Left renal pelvis (tissue), 4 donors: ENCODE measurements at regions not wholly inside any gene's neighbourhood (a gene's known extent, or its start where the extent isn't known, plus 50 kb on each side); places are given as distances from the start of the nearest gene placed in this dataset.
"Not testable (repeated sequence)": the region's sequence is repeated elsewhere in the genome, so short reads cannot be mapped to it uniquely, and the experiment has no call there.

Experiments
- DNase-seq, 4 donors: peaks; one replicate each; pipeline ENCODE4 v3.0.0-alpha.2; 2013; ENCODE audit warnings: low read depth in 4 of 4, low spot score in 3 of 4

- DNase-seq: no peak
Observed at GRCh38 chr20:39960522-39961428, 728.3 kb downstream of the MAFB start.

DNA sequence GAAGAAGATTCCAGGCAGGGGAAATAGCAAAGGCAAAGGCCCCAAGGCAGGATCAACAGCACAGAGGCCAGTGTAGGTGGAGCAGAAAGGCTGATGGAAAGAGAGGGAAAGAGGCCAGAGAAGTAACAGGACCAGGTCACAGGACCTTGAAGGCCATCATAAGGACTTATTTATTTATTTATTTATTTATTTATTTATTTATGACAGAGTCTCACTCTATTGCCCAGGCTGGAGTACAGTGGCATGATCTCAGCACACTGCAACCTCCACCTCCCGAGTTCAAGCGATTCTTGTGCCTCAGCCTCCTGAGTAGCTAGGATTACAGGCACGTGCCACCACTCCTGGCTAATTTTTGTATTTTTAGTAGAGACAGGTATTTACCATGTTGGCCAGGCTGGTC lies 731.1 kb downstream of the MAFB start:
- not testable (repeated sequence) for DNase-seq

GRCh38 chr20:39954621-39955020 lies 734.4 kb downstream of the MAFB start:
- DNase-seq: no peak

GRCh38 chr20:39946931-39947330 lies 742.1 kb downstream of the MAFB start:
- DNase-seq: no peak

DNA sequence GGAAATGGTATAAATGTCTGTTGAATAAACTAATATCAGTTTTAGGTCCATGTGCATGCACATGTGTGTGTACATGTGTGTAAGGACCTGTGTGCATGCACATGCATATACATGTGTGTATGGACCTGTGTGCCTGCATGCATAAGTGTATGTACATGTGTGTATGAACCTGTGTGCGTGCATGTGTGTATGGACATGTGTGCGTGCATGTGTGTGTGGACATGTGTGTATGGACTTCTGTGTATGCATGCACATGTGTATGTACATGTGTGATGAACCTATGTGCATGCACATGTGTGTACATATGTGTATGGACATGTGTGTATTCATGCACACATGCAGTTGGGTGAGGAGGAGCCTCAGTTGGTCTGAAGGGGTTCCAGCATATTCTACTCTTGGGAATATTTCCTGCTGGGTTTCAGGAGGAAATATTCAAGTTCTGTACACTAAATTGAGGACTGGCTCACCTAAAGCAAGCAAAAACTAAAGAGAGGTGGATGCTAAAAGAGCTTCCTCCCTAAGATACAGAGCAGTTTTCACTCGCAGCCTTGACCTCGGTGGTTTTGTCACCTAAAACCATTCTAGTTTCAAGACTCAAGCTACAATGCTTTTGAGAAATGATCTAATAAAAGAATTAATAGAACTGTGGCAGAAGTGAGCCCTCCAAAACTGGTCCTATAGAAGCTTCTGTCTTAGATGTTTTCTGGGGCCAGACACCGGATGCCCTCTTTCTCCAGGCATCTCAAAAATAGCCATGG lies 742.8 kb downstream of the MAFB start:
- DNase-seq: no peak

DNA sequence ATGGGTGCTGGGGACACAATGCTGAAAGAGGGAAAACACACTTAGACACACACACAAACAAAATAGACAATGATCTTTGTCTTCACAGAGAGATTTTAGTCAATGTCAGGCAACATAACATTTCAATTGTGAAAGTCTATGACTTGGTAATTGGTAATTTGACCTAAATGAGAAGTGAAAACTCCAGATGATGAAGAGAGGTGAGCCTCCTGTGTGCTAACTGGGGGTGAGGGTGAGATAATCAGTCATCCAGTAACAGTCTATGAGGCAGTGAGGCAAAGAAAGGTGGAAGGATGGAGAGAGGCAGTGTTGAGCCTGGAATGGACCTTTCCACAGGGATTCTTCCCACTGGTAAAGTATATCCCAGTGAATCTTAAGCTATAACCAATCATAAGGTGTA lies 744.2 kb downstream of the MAFB start:
- no peak for DNase-seq

DNA sequence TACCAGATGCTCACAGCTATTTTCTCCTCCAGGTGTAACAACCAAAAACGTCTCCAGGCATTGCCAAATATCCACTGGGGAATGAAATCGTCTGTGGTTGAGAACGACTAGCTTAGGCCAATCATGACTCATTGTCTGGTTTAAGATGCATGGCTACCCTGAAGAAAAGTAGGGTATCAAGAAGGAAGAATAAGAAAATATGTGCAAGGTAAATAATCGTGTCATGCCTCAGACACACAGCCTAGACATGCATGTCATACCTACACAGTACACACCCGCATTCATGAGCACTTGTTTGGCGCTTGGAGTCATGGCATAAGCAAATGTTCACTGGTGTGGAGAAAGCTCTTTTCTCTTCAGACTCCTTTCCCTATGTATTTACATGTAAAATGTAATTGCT lies 745.7 kb downstream of the MAFB start:
- no peak for DNase-seq

GRCh38 chr20:39941245-39941644 lies 747.8 kb downstream of the MAFB start:
- no peak for DNase-seq

DNA sequence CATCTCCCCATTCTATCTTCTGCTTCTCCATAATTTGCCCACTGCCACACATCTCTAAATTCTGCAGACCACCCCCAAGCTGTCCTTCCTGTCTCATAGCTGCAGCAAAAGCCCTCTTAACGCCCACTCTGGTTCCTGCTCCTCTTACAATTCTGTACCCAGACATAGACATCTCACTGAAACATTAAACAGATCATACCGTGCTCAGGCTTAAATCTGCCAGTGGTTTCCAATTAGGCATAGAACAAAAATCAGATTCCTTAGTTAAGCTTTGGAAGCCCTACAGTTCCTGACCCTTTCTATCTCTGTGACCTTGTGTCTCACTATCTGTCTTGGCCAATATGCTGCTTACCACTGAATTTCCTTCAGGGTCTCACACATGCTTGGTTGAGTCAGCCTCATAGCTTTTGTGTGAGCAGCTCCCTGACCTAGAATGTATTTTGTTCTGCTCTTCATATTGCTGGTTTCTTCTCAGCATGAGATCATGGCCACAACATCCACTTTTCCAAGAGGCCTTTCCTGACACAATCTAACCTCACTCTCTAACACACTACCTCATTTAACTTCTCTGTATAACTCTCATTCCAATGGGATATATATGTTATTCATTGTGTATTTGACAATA lies 749.7 kb downstream of the MAFB start:
- DNase-seq: no peak

DNA sequence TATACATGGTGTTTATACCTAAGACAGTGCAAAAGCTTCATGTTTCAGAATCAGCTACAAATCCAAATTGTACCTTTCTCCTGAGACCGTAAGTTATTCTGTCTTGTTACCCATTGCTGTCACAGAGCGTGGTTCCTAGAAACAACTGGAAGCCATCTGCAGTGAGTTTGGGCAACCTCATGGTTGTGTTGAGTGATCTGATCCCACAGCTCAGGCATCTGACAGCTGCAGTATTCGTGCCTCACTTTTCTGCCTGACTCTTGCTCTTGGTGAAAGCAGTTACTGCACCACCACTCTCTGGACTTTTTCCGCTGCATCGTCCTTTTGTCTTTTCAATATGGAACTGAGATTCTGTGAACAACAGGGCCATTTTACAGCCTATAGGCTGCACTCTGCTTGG lies 752.6 kb downstream of the MAFB start:
- no peak for DNase-seq

GRCh38 chr20:39935901-39936300 lies 753.1 kb downstream of the MAFB start:
- DNase-seq: no peak

DNA sequence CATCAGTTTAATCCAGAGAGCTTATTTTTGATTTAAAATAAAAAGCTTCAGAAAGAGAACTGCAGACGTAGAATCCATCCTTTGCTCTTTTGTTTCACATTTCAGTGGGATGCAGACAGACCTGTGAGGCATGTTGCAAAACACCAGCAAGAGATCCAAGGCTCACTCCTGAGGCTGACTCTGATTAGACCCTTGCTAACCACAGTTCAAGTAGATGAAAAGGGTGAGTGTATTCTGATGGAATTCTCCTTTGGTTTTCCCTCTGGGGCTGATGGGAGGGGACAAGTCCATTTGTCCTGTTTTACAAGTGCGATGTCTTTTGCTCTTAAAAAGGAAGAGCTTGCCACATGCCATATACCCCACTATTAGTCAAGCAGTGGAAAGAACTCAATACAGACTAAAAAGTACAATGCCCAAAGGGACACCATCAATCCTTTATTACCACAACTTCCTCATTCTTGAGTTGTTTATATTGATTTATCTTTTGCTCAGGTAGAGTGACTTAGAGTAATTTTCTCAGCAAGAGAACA lies 772.7 kb downstream of the MAFB start:
- DNase-seq: no peak

DNA sequence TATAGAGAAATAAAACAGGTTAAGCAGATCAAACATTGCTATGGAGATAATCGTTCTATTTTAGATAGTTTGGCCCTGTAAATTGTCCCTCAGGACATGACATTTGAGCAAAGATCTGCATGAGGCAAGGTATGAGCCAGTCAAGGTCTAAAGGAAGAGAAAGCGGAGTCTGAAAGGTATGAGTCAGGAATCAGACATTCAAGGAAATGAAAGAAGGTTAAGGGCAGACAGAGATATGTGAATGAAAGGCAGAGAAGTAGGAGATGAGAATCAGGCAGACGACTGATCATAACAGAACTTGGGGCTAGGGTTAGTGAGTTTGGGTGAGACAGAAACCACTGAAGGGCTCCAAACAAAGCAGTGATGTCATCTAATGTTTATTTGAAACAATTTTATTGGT lies 775.8 kb downstream of the MAFB start:
- no peak for DNase-seq

- DNase-seq: no peak
Observed at GRCh38 chr20:39911497-39911896, 777.5 kb downstream of the MAFB start.

- DNase-seq: no peak
Observed at GRCh38 chr20:39910536-39910935, 778.5 kb downstream of the MAFB start.

DNA sequence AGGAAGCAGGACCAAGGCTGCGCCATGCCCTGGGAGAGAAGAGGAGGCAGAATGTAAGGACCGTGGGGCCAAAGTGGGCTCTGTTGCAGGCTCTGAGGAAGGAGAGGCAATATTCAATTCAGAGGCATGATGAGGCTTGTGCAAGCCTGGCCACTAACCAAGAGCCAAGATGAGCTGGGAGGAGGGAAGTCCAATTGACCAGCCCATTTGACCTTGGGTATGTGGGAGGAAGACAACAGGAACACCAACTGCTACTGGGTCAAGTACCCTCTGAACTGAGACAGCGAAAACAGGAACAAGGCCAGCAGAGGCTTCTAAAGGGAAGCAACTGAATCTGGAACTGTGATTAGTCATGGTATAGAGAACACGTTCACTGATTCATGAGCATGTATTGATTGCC lies 779.6 kb downstream of the MAFB start:
- no peak for DNase-seq

DNA sequence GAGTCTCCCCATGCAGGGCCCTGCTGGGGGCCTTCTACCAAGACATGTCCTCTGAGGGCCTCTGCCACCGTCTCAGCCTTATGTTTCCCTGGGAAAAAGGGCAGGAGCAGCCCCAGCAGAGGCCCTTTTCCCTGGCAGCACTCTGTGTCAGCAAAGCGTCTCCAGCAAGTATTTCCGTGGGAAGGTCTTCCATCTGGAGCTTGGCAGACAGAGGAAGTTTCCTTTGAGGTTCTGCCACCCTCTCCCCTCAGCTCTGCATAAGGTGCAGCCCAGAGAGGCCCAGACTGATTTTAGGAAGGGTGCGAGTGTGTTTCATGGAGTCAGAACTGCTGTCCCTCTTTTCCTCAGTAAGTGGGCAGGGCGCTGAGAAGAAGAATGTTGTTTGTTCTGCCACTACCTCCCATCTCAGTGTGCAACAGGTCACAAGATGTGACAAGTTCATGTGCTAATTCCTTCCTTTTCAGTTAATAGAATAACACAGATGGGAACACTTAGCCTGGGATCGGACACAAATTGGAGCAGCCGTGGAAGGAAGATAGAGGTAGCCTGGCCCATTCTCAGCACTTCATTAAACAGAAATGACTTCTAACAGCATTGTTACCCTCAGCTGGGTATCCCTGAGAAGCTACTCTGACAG lies 784.4 kb downstream of the MAFB start:
- no peak for DNase-seq

- DNase-seq: no peak
Observed at GRCh38 chr20:39903806-39904465, 785.1 kb downstream of the MAFB start.

DNA sequence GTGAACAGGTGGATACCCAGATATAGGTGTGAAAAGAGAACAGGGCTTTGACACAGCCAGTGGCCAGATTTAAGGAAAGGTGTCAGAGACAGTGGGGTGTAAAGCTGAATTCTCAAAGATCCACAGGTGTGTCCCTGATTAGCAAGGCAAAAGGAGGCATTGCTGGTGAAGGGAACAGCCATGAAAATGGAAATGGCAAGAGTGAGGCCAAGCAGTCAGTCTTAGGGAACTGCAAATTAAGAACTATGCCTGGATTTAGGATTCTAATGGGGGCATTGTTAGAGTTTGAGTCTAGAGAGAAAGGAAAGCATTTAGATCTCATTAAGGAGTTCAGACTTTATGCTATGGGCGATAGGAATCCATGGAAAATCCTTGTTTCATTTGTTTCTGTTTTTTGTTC lies 789.2 kb downstream of the MAFB start:
- DNase-seq: no peak

DNA sequence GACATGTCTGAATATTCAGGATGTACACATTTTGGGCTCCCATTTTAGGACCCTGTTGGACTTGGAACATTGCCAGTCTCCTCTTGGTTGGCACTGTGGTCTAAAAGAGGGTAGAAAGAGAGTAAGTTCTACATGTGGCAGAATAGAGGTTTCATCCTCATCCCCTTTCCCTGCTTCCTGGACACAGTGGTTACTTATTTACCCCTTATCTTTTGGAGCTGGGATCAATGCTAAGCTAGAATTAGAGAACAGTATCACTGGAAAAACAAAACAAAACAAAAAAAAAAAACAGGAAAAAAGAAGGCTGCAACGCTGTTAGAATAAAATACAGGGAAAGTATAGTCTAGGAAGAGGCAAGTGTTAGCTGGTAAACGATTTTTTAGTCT lies 790.6 kb downstream of the MAFB start:
- DNase-seq: no peak
